ENCODE measurements at regions not wholly inside any gene's neighbourhood (a gene's known extent, or its start where the extent isn't known, plus 50 kb on each side); places are given as distances from the start of the nearest gene placed in this dataset.

DNA sequence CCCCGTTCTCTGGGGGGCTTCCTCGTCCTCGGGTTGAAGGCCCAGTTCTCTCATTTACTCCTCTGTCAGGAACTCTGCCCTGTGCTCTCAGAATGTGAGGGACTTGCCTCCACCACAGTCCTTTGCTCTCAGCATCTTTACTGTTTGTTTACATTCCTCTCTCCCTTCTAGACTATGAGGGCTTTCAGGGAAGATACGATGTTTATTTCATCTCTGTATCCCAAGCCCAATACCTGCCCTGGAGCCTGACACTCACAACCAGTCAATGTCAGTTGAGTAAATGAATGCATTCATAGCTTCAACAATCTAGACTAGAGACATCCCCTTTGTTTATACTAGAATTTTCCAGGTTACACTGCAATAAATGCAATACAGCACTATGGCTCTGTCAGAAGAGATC lies 409.6 kb upstream of the CDH11 start:
- Histone ChIP-seq H3K4me2 (ENCODE audit: low read length) (no peak overlapping the region), H3K79me2 (ENCODE audit: low read length) (no peaks in the 10 kb centered on the region), H3K9me3 (ENCODE audit: low read length) (no peaks in the 10 kb centered on the region), H3K9me2 (replicated peaks; ENCODE audit: low read length) (no peaks in the 10 kb centered on the region), H3K36me3 (ENCODE audit: low read depth, low read length) (no peaks in the 10 kb centered on the region), H3K4me3 (ENCODE audit: low read length) (no peak overlapping the region), H2AFZ (ENCODE audit: low read length) (no peak overlapping the region), H3K4me1 (ENCODE audit: insufficient read depth, low read length) (peaks cover 15% of the 10 kb centered on the region), H3K27me3 (ENCODE audit: low read length) (no peaks in the 10 kb centered on the region), H3K27ac (ENCODE audit: low read length) (no peak overlapping the region), H3F3A (ENCODE audit: low read length, unreplicated experiment) (no peaks in the 10 kb centered on the region), H4K20me1 (ENCODE audit: low read length) (no peaks in the 10 kb centered on the region), H3K9ac (ENCODE audit: low read length) (no peak overlapping the region)
- BruUV-seq (replicated peaks) = no TSS peak
- no peak for TF ChIP-seq EZH2phosphoT487 (IDR thresholded peaks at IDR 0.05; ENCODE audit: borderline replicate concordance, low read length)
- TF ChIP-seq EZH2 (IDR thresholded peaks at IDR 0.05; ENCODE audit: low read length, unreplicated experiment) = no peak
- TF ChIP-seq, protein P1, sequence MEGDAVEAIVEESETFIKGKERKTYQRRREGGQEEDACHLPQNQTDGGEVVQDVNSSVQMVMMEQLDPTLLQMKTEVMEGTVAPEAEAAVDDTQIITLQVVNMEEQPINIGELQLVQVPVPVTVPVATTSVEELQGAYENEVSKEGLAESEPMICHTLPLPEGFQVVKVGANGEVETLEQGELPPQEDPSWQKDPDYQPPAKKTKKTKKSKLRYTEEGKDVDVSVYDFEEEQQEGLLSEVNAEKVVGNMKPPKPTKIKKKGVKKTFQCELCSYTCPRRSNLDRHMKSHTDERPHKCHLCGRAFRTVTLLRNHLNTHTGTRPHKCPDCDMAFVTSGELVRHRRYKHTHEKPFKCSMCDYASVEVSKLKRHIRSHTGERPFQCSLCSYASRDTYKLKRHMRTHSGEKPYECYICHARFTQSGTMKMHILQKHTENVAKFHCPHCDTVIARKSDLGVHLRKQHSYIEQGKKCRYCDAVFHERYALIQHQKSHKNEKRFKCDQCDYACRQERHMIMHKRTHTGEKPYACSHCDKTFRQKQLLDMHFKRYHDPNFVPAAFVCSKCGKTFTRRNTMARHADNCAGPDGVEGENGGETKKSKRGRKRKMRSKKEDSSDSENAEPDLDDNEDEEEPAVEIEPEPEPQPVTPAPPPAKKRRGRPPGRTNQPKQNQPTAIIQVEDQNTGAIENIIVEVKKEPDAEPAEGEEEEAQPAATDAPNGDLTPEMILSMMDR (conservative IDR thresholded peaks at IDR 0.05; ENCODE audit: low read depth, low read length) = no peak
- CTCF ChIA-PET = interaction anchor here (0.6 kb wide), 1 partner anchor 747 kb away, joined by 3 read pairs; no protein-coding TSS in a partner anchor
- POLR2A ChIA-PET (ENCODE audit: unreplicated experiment) = no interaction called here
- intact Hi-C loops (cut with micrococcal nuclease) = no loop called here
- ATAC-seq = no peak
- no peak for DNase-seq

DNA sequence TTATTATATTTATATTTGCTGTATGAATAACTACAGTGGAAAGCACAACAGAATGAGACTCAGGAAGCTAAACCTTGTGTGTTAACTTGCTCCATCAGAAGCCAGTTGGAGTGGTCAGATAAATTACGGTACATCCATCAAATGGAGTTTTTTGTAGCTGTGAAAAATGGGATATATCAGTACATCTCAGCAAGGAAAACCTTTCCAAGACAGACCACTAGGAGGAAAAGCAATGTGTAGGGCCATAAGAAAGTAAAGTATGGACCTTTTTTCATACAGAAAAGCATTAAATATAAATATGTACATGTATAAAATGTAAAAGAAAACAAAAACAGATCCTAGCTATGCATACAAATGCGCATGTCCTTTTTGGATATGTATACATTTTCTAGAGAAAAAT lies 403.8 kb upstream of the CDH11 start:
- intact Hi-C loops (cut with micrococcal nuclease) = no loop called here
- CTCF ChIA-PET = interaction anchor here (0.7 kb wide), 2 partner anchors 116 to 200 kb away, joined by 3 read pairs; no protein-coding TSS in a partner anchor
- H3F3A ChIP-seq (ENCODE audit: low read length, unreplicated experiment) = no peaks in the 10 kb centered on the region
- no peak overlapping the region for H3K27ac ChIP-seq (ENCODE audit: low read length)
- H3K36me3 ChIP-seq (ENCODE audit: low read depth, low read length) = no peaks in the 10 kb centered on the region
- no TSS peak for BruUV-seq (replicated peaks)
- no peaks in the 10 kb centered on the region for H3K9me2 ChIP-seq (replicated peaks; ENCODE audit: low read length)
- no peak for DNase-seq
- ATAC-seq = no peak
- H3K9ac ChIP-seq (ENCODE audit: low read length) = no peak overlapping the region
- H3K4me3 ChIP-seq (ENCODE audit: low read length) = no peak overlapping the region
- no peak overlapping the region for H2AFZ ChIP-seq (ENCODE audit: low read length)
- POLR2A ChIA-PET (ENCODE audit: unreplicated experiment) = no interaction called here
- H3K27me3 ChIP-seq (ENCODE audit: low read length) = no peaks in the 10 kb centered on the region
- H3K9me3 ChIP-seq (ENCODE audit: low read length) = no peaks in the 10 kb centered on the region
- TF ChIP-seq, protein P1 (conservative IDR thresholded peaks at IDR 0.05; ENCODE audit: low read depth, low read length) = no peak; the same call in 1 of the 2 replicates
- TF ChIP-seq EZH2 (IDR thresholded peaks at IDR 0.05; ENCODE audit: low read length, unreplicated experiment) = no peak
- no peak for TF ChIP-seq EZH2phosphoT487 (IDR thresholded peaks at IDR 0.05; ENCODE audit: borderline replicate concordance, low read length)
- no peak overlapping the region for H3K4me2 ChIP-seq (ENCODE audit: low read length)
- H4K20me1 ChIP-seq (ENCODE audit: low read length) = no peaks in the 10 kb centered on the region
- no peaks in the 10 kb centered on the region for H3K4me1 ChIP-seq (ENCODE audit: insufficient read depth, low read length)
- no peaks in the 10 kb centered on the region for H3K79me2 ChIP-seq (ENCODE audit: low read length)

DNA sequence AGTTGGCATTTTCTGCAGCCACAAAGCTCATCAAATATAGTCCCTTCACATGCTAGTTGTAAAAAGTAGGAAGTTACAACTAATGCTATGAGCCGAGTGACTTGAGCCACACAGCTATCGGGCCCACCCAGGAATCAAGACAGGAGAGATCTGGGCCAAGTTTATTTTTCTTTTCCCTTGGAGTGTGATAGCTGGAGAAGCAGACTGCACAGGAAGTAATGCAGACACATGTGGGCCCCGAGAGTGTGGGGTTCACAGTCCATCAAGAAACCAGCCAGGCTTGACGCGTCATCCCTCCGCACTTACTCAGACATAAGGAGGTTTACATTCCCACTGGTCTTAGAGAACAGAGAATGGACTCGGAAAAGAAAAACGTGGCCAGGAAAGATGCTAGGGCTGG lies 403.1 kb upstream of the CDH11 start:
- no TSS peak for BruUV-seq (replicated peaks)
- H3K4me1 ChIP-seq (ENCODE audit: insufficient read depth, low read length) = no peaks in the 10 kb centered on the region
- DNase-seq = no peak
- H3K4me3 ChIP-seq (ENCODE audit: low read length) = no peak overlapping the region
- no peaks in the 10 kb centered on the region for H3K9me2 ChIP-seq (replicated peaks; ENCODE audit: low read length)
- no peak for ATAC-seq
- no peaks in the 10 kb centered on the region for H3K36me3 ChIP-seq (ENCODE audit: low read depth, low read length)
- intact Hi-C loops (cut with micrococcal nuclease) = no loop called here
- POLR2A ChIA-PET (ENCODE audit: unreplicated experiment) = no interaction called here
- no peaks in the 10 kb centered on the region for H3F3A ChIP-seq (ENCODE audit: low read length, unreplicated experiment)
- no peak overlapping the region for H3K4me2 ChIP-seq (ENCODE audit: low read length)
- H3K9me3 ChIP-seq (ENCODE audit: low read length) = no peaks in the 10 kb centered on the region
- H4K20me1 ChIP-seq (ENCODE audit: low read length) = no peaks in the 10 kb centered on the region
- H3K79me2 ChIP-seq (ENCODE audit: low read length) = no peaks in the 10 kb centered on the region
- H2AFZ ChIP-seq (ENCODE audit: low read length) = no peak overlapping the region
- CTCF ChIA-PET = no interaction called here
- H3K27me3 ChIP-seq (ENCODE audit: low read length) = no peaks in the 10 kb centered on the region
- TF ChIP-seq EZH2 (IDR thresholded peaks at IDR 0.05; ENCODE audit: low read length, unreplicated experiment) (no peak), EZH2phosphoT487 (IDR thresholded peaks at IDR 0.05; ENCODE audit: borderline replicate concordance, low read length) (no peak)
- TF ChIP-seq, protein P1 (conservative IDR thresholded peaks at IDR 0.05; ENCODE audit: low read depth, low read length) = no peak
- H3K9ac ChIP-seq (ENCODE audit: low read length) = no peak overlapping the region
- H3K27ac ChIP-seq (ENCODE audit: low read length) = no peak overlapping the region
